Common myeloid progenitor, CD34-positive (primary cell): ENCODE measurements at regions not wholly inside any gene's neighbourhood (a gene's known extent, or its start where the extent isn't known, plus 50 kb on each side); places are given as distances from the start of the nearest gene placed in this dataset.

Experiments used
- CTCF ChIA-PET: fragments of 350-600 bp; sonication (Branson Sonifier 250); formaldehyde crosslinking; loops from one replicate; lab custom pipeline; 2021; ENCODE audit warnings: antibody characterized with exemption; lab: Charles Lee
- POLR2A ChIA-PET: fragments of 350-600 bp; sonication (Branson Sonifier 250); formaldehyde crosslinking; loops from one replicate; lab custom pipeline; 2021; ENCODE audit warnings: antibody characterized with exemption; lab: Charles Lee
- DNase-seq, 3 donors: peaks; one replicate each; pipeline versions ENCODE4 v3.0.0 to v3.0.0-alpha.2; 2013
- H3K27ac ChIP-seq, 2 experiments: 1 replicate in 1 of 2; 2 replicates in 1 of 2; pipeline ENCODE4 v1.7.0; 2013; ENCODE audit warnings: inconsistent platforms in 2 of 2, low read length in 2 of 2, mild to moderate bottlenecking in 2 of 2, low read depth in 1 of 2, moderate library complexity in 1 of 2; ENCODE audit not compliant: severe bottlenecking in 2 of 2, insufficient read depth in 1 of 2, poor library complexity in 1 of 2
- H3K27me3 ChIP-seq, 5 experiments: replicated peaks in 2 of 5; 1 replicate in 3 of 5; 2 replicates in 2 of 5; pipeline versions ENCODE4 v1.6.1 to v1.7.0; 2013; ENCODE audit warnings: low read length in 4 of 5, mild to moderate bottlenecking in 2 of 5, moderate library complexity in 2 of 5, inconsistent platforms in 1 of 5; ENCODE audit not compliant: insufficient read depth in 5 of 5, control insufficient read depth in 4 of 5
- H3K36me3 ChIP-seq, 4 experiments: 1 replicate in 2 of 4; 2 replicates in 2 of 4; pipeline versions ENCODE4 v1.6.1 to v1.7.0; 2013; ENCODE audit warnings: low read length in 3 of 4, control low read depth in 1 of 4, mild to moderate bottlenecking in 1 of 4; ENCODE audit not compliant: control insufficient read depth in 4 of 4, insufficient read depth in 4 of 4
- H3K4me1 ChIP-seq, 4 experiments: 1 replicate in 3 of 4; 2 replicates in 1 of 4; pipeline versions ENCODE4 v1.6.1 to v1.7.1; 2013; ENCODE audit warnings: low read length in 3 of 4, mild to moderate bottlenecking in 3 of 4, control low read depth in 1 of 4, inconsistent platforms in 1 of 4, moderate library complexity in 1 of 4; ENCODE audit not compliant: control insufficient read depth in 4 of 4, insufficient read depth in 4 of 4; ENCODE audit errors: control extremely low read depth in 1 of 4
- H3K4me3 ChIP-seq, 7 experiments: 1 replicate in 4 of 7; 2 replicates in 3 of 7; pipeline versions ENCODE4 v1.5.1 to v1.7.0; 2013; ENCODE audit warnings: mild to moderate bottlenecking in 7 of 7, low read length in 6 of 7, moderate library complexity in 6 of 7, inconsistent platforms in 2 of 7, low read depth in 2 of 7, control low read depth in 1 of 7; ENCODE audit not compliant: insufficient read depth in 4 of 7, control insufficient read depth in 1 of 7; ENCODE audit errors: extremely low read depth in 1 of 7
- H3K9me3 ChIP-seq, 5 experiments: 1 replicate in 4 of 5; 2 replicates in 1 of 5; pipeline versions ENCODE4 v1.6.1 to v1.7.1; 2013; ENCODE audit warnings: low read length in 4 of 5, mild to moderate bottlenecking in 2 of 5, inconsistent platforms in 1 of 5, low read depth in 1 of 5, moderate library complexity in 1 of 5; ENCODE audit not compliant: control insufficient read depth in 4 of 5, insufficient read depth in 2 of 5; ENCODE audit errors: control extremely low read depth in 1 of 5
- WGBS: methylation state at CpG from one replicate; pipeline ENCODE4 v1.1.5; 2013; ENCODE audit not compliant: insufficient coverage; 5-methylcytosine and 5-hydroxymethylcytosine counted together

GRCh38 chr4:114163051-114163450 is 183.6 kb upstream of the ARSJ start:
- CTCF ChIA-PET = interaction anchor here (0.9 kb wide), 1 partner anchor 17 kb away, joined by 3 read pairs; no protein-coding TSS in a partner anchor
- POLR2A ChIA-PET = no interaction called here
- no peak overlapping the region for H3K27ac ChIP-seq
- WGBS = no CpG with 5 or more reads among the region's 4 CpGs
- DNase-seq = no peak
- H3K27me3 ChIP-seq = no peaks in the 10 kb centered on the region
- H3K4me1 ChIP-seq = no peaks in the 10 kb centered on the region
- H3K36me3 ChIP-seq = no peaks in the 10 kb centered on the region
- no peaks in the 10 kb centered on the region for H3K9me3 ChIP-seq
- H3K4me3 ChIP-seq = no peak overlapping the region

GRCh38 chr4:114173968-114174367 is 194.5 kb upstream of the ARSJ start:
- 100% methylated on average over 3 of the region's 3 CpGs for WGBS
- Histone ChIP-seq H3K9me3 (peaks cover 0 to 1% (median 0%) of the 10 kb centered on the region in 5 experiments), H3K4me1 (no peaks in the 10 kb centered on the region), H3K27ac (no peak overlapping the region), H3K4me3 (no peak overlapping the region), H3K36me3 (no peaks in the 10 kb centered on the region), H3K27me3 (no peaks in the 10 kb centered on the region)
- POLR2A ChIA-PET = no interaction called here
- DNase-seq = no peak
- CTCF ChIA-PET = no interaction called here

GRCh38 chr4:114177628-114178027 is 198.2 kb upstream of the ARSJ start:
- Histone ChIP-seq H3K27me3 (no peaks in the 10 kb centered on the region), H3K4me1 (no peaks in the 10 kb centered on the region), H3K36me3 (no peaks in the 10 kb centered on the region), H3K9me3 (no peaks in the 10 kb centered on the region), H3K4me3 (no peak overlapping the region), H3K27ac (no peak overlapping the region)
- CTCF ChIA-PET = interaction anchor here (1.1 kb wide), 1 partner anchor 783 kb away, joined by 3 read pairs; no protein-coding TSS in a partner anchor
- no peak for DNase-seq
- WGBS = 100% methylated on average over 1 of the region's 2 CpGs
- POLR2A ChIA-PET = no interaction called here

GRCh38 chr4:114178392-114178791 is 198.9 kb upstream of the ARSJ start:
- POLR2A ChIA-PET = no interaction called here
- Histone ChIP-seq H3K4me1 (no peaks in the 10 kb centered on the region), H3K36me3 (no peaks in the 10 kb centered on the region), H3K9me3 (peaks cover 0 to 6% (median 0%) of the 10 kb centered on the region in 5 experiments), H3K27ac (no peak overlapping the region), H3K4me3 (no peak overlapping the region), H3K27me3 (no peaks in the 10 kb centered on the region)
- DNase-seq = no peak
- CTCF ChIA-PET = interaction anchor here (1.0 to 1.1 kb wide), 2 partner anchors 9 to 783 kb away, joined by 3 read pairs; no protein-coding TSS in a partner anchor
- 67% methylated on average over 1 of the region's 1 CpG for WGBS

GRCh38 chr4:114180481-114180880 is 201.0 kb upstream of the ARSJ start:
- ChIA-PET CTCF (interaction anchor here (0.8 to 1.7 kb wide), 4 partner anchors 18 to 786 kb away, joined by 3 to 13 read pairs (median 3); no protein-coding TSS in a partner anchor), POLR2A (no interaction called here)
- Histone ChIP-seq H3K27me3 (no peaks in the 10 kb centered on the region), H3K9me3 (peaks cover 0 to 6% (median 0%) of the 10 kb centered on the region in 5 experiments), H3K27ac (no peak overlapping the region), H3K4me3 (no peak overlapping the region), H3K36me3 (no peaks in the 10 kb centered on the region), H3K4me1 (no peaks in the 10 kb centered on the region)
- WGBS = 45% methylated on average over 5 of the region's 6 CpGs
- peak; percentile 62 to 72 (median 70) for DNase-seq

DNA sequence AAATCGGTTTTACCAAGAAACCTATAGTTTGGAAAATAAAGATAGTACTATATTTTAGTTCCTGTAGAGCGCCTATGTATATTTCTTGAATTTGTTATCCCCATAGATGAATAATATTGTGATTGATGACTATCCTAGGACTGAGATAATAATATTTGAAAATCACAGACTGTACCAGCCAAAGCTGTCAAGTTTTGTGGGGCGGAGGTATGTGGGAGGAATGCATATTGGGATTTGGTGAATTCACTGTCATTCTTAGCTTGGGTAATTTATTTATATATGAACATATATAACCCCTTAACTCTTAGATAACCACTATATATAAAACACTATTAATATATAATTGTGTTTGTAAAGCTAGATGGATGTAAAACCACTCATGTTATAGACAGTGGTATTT is 205.5 kb upstream of the ARSJ start:
- no peak for DNase-seq
- ChIA-PET POLR2A (no interaction called here), CTCF (no interaction called here)
- WGBS = no CpG with 5 or more reads among the region's 3 CpGs
- Histone ChIP-seq H3K4me1 (no peaks in the 10 kb centered on the region), H3K27me3 (no peaks in the 10 kb centered on the region), H3K4me3 (no peak overlapping the region), H3K36me3 (no peaks in the 10 kb centered on the region), H3K27ac (no peak overlapping the region), H3K9me3 (peaks cover 0 to 6% (median 4%) of the 10 kb centered on the region in 5 experiments)

DNA sequence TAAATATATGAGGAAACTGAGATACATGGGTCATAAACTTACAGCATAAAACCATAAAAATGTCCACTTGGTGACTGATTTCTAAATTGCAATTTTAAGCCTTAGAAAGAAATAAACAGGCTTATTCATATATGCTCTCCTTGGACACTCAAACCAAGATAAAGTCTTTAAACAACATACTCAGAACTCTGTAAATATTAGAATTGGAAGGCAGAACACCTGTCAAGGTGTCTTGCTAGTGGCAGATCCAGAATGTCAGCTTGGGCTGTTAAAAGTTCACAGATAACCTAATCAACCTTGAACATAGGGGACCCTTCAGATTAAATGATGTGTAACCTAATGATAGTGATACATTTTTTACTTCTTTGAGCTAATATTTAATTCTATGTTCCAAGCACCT is 208.1 kb upstream of the ARSJ start:
- H3K27me3 ChIP-seq = no peaks in the 10 kb centered on the region
- CTCF ChIA-PET = interaction anchor here (1.0 kb wide), 1 partner anchor 9 kb away, joined by 3 read pairs; no protein-coding TSS in a partner anchor
- H3K36me3 ChIP-seq = no peaks in the 10 kb centered on the region
- no peak overlapping the region for H3K27ac ChIP-seq
- no peak overlapping the region for H3K4me3 ChIP-seq
- POLR2A ChIA-PET = no interaction called here
- peaks cover 0 to 6% (median 4%) of the 10 kb centered on the region in 5 experiments for H3K9me3 ChIP-seq
- DNase-seq = no peak
- no peaks in the 10 kb centered on the region for H3K4me1 ChIP-seq
